ENCODE measurements at regions not wholly inside any gene's neighbourhood (a gene's known extent, or its start where the extent isn't known, plus 50 kb on each side); places are given as distances from the start of the nearest gene placed in this dataset.

- POLR2A ChIA-PET = no interaction called here
- CTCF ChIA-PET = no interaction called here
- DNase-seq (ENCODE audit: extremely low spot score) = no peak
- TF ChIP-seq CTCF (IDR thresholded peaks at IDR 0.05; ENCODE audit: control extremely low read depth, extremely low read depth, low read depth, missing control alignments) = no peak
Observed at GRCh38 chr14:34110531-34110930, 159.7 kb upstream of the EGLN3 start.

- CTCF ChIA-PET = interaction anchor here (1.8 kb wide), 1 partner anchor 9 kb away, joined by 9 read pairs; no protein-coding TSS in a partner anchor
- TF ChIP-seq CTCF (IDR thresholded peaks at IDR 0.05; ENCODE audit: control extremely low read depth, extremely low read depth, low read depth, missing control alignments) = no peak
- POLR2A ChIA-PET = no interaction called here
- no peak for DNase-seq (ENCODE audit: extremely low spot score)
Observed at GRCh38 chr14:34107441-34107840, 156.6 kb upstream of the EGLN3 start.

- TF ChIP-seq CTCF (IDR thresholded peaks at IDR 0.05; ENCODE audit: control extremely low read depth, extremely low read depth, low read depth, missing control alignments) = no peak
- DNase-seq (ENCODE audit: extremely low spot score) = no peak
- CTCF ChIA-PET = interaction anchor here (1.2 to 1.8 kb wide), 2 partner anchors 8 to 217 kb away, joined by 3 to 9 read pairs; no protein-coding TSS in a partner anchor
- POLR2A ChIA-PET = no interaction called here
Observed at GRCh38 chr14:34106310-34106709, 155.4 kb upstream of the EGLN3 start.

- CTCF ChIA-PET = interaction anchor here (0.9 to 2.0 kb wide), 10 partner anchors 10 to 312 kb away, joined by 3 to 5 read pairs (median 3); no protein-coding TSS in a partner anchor
- no peak for DNase-seq (ENCODE audit: extremely low spot score)
- POLR2A ChIA-PET = no interaction called here
- TF ChIP-seq CTCF (IDR thresholded peaks at IDR 0.05; ENCODE audit: control extremely low read depth, extremely low read depth, low read depth, missing control alignments) = no peak
Observed at GRCh38 chr14:34104489-34105397, 153.9 kb upstream of the EGLN3 start.

- ChIA-PET CTCF (interaction anchor here (0.9 to 2.0 kb wide), 5 partner anchors 9 to 310 kb away, joined by 3 to 6 read pairs (median 4); no protein-coding TSS in a partner anchor), POLR2A (no interaction called here)
- no peak for DNase-seq (ENCODE audit: extremely low spot score)
- no peak for TF ChIP-seq CTCF (IDR thresholded peaks at IDR 0.05; ENCODE audit: control extremely low read depth, extremely low read depth, low read depth, missing control alignments)
Observed at GRCh38 chr14:34103176-34103575, 152.3 kb upstream of the EGLN3 start.

GRCh38 chr14:34099635-34100034 is 148.8 kb upstream of the EGLN3 start:
- POLR2A ChIA-PET = no interaction called here
- DNase-seq (ENCODE audit: extremely low spot score) = no peak
- CTCF ChIA-PET = interaction anchor here (1.1 to 4.9 kb wide), 8 partner anchors 42 to 261 kb away, joined by 3 to 39 read pairs (median 6); no protein-coding TSS in a partner anchor
- no peak for TF ChIP-seq CTCF (IDR thresholded peaks at IDR 0.05; ENCODE audit: control extremely low read depth, extremely low read depth, low read depth, missing control alignments)
